GM10266 (cell line): ENCODE measurements at regions not wholly inside any gene's neighbourhood (a gene's known extent, or its start where the extent isn't known, plus 50 kb on each side); places are given as distances from the start of the nearest gene placed in this dataset.

Source experiments
- DNase-seq: peaks from one replicate; pipeline ENCODE4 v3.0.0; 2012; ENCODE audit errors: extremely low spot score
- TF ChIP-seq, protein P1 (sequence below): IDR thresholded peaks from 2 replicates; pipeline ENCODE4 v1.5.1; 2012; ENCODE audit warnings: mild to moderate bottlenecking, low read depth; ENCODE audit not compliant: control insufficient read depth, insufficient read depth; ENCODE audit errors: missing control alignments

DNA sequence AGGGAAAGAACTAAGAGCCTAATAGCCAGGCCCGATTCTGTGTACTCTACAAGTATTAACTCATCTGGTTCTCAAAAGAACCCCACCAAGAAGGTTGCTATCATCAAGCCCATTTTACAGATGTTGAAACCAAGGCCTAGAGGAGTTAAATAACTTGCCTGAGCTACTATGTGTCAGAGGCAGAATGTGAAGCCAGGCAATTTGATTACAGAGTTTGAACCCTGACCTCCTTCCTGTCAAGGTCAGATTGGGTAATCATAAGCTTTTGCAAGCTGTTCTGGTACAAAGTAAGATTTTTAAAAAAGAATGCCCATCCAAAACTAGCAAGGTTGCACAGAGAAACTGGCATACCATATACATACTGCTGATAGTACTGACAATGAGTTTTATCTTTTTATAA lies 227.1 kb downstream of the HAUS1 start:
- no peak for DNase-seq
- TF ChIP-seq, protein P1, sequence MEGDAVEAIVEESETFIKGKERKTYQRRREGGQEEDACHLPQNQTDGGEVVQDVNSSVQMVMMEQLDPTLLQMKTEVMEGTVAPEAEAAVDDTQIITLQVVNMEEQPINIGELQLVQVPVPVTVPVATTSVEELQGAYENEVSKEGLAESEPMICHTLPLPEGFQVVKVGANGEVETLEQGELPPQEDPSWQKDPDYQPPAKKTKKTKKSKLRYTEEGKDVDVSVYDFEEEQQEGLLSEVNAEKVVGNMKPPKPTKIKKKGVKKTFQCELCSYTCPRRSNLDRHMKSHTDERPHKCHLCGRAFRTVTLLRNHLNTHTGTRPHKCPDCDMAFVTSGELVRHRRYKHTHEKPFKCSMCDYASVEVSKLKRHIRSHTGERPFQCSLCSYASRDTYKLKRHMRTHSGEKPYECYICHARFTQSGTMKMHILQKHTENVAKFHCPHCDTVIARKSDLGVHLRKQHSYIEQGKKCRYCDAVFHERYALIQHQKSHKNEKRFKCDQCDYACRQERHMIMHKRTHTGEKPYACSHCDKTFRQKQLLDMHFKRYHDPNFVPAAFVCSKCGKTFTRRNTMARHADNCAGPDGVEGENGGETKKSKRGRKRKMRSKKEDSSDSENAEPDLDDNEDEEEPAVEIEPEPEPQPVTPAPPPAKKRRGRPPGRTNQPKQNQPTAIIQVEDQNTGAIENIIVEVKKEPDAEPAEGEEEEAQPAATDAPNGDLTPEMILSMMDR = no peak

DNA sequence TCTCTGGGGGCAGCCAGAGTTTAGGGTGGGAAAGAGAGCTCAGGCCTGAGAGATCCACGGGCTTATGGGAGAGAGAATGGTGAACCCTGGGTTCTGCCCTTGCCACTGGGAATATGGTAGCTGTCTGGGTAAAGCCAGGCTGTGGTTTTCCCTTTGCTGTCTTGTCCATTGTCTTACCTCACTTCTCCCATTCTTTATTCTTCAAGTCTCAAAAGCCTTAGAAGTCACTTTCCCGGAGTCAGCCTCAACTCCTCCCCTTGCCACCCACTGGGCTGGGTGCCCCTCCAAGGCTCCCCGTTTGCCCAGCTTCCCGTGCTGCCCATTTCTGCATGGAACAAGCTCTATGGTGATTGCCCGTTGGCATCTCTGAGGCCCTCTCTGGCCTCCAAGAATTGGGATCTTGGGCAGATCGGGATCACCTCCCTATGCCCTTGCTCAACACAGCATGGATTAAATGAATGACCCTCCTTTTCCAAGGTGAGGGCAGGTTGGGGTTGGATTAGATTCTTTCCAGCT lies 228.2 kb downstream of the HAUS1 start:
- no peak for DNase-seq
- TF ChIP-seq, protein P1 = no peak

DNA sequence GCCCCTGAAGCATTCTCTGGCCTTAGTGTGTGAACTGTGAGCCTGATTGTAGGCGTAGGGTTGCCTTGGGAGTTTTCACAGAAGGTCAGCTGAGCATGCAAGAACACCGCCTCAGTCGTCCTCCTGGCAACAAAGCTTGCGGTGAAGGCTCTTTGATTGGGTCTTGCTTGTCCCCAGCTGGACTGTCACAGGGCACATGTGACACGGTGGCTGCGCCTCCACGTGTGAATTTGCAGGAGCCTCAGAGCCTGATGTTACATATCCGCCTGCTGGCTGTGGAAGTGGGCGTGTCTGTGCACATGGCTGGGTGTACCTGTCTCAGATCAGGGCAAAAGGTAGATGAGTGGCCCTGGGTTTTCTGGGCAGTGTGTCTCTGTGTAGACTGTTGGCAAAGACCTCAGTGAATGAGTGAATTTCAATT lies 228.7 kb downstream of the HAUS1 start:
- TF ChIP-seq, protein P1 = no peak
- no peak for DNase-seq

DNA sequence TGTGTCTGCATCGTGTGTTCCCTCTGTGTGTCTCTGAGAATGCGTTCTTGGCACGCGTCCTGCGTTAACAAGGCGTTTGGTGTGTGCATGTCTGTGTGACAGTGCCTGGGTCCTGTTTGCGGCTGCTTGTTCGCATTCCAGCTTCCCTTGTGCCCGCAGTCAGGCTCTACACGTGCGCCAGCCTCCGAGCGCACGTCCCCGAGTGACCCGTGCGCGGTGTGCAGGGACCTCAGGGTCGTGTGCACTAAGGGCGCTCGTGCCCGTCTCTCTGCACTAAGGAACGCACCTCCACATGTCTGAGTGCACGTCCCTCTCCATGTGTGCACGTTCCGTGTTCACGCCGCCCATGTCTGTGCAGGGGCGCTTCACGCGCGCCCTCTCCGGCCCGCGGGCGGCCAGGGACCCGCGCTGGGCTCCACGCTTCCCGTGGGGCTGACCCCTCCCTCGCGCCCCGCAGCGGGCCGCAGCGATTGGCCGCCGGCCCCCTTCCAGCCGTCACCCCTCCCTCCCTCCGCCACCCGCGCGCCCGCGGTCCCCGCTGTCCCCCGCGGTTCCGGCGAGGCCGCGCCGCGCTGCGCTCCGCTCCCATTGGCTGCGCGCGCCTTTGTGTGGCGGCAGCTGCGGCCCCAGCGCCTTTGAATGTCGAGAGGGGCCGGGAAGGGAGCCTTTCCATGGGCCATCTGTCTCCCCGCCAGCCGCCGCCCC lies 229.4 kb downstream of the HAUS1 start:
- TF ChIP-seq, protein P1 = no peak
- no peak for DNase-seq

DNA sequence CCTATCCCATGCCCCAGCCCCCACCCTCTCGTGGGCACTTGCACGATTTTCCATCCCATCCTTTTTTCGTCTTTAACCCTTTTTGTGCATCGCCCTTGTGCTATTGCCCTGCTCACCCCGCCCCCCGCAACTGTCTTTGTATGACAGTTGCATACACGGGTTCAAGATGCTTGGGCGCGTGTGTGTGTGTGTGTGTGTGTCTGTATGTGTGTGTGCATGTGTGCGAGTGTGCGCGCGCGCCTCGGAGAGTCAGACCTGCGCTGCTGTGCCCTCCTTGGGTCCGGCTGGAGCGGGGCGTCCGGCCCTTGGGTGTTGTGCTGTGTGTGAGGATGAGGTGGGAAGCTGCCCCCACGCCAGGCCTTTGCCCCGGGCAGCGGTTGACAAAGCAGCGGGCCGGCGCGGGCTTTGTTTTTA lies 230.7 kb downstream of the HAUS1 start:
- TF ChIP-seq, protein P1 = no peak
- DNase-seq = no peak

DNA sequence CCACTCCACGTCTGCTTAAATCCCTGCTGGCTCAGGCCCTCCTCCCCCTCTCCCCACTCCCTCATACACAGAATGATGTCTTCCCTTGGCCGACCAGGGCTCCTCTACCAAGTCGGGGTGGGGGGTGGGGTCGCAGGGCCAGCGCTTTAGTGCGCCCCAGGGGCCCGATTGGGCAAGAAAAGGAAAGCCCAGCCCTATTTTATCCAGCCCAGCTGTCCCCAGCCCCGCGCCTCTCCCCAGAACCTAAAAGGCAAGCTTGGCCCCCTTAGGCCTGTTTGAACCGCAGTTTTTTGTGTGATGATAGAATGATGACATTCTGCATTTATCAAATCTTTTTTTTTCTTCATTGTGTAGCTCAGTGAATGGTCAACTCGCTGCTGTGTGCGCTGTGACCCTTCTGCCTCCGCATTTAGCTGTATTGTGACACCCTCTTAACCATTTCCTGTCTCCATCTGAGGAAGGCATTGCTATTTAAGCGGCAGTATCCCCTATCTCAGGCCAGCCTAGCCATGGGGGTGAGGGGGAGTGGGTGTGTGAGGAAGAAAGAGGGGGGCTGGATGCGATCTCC lies 231.4 kb downstream of the HAUS1 start:
- TF ChIP-seq, protein P1 = no peak
- no peak for DNase-seq
